SJSA1 (cell line): ENCODE measurements at regions not wholly inside any gene's neighbourhood (a gene's known extent, or its start where the extent isn't known, plus 50 kb on each side); places are given as distances from the start of the nearest gene placed in this dataset.

Experiments
- DNase-seq, 2 experiments: peaks; one replicate each; pipeline ENCODE4 v3.0.0-alpha.2; 2015 to 2020; ENCODE audit warnings: low spot score in 2 of 2, low read depth in 1 of 2
- H3K27ac ChIP-seq: fragments of 250-450 bp; sonication (Bioruptor Pico); 2 replicates; pipeline ENCODE4 v1.5.1; 2020; ENCODE audit warnings: mild to moderate bottlenecking, moderate library complexity
- H3K27me3 ChIP-seq: fragments of 250-450 bp; sonication (Bioruptor Pico); replicated peaks from 2 replicates; pipeline ENCODE4 v1.5.1; 2020; ENCODE audit warnings: mild to moderate bottlenecking, moderate library complexity
- H3K36me3 ChIP-seq: fragments of 250-450 bp; sonication (Bioruptor Pico); 2 replicates; pipeline ENCODE4 v1.5.1; 2020; ENCODE audit warnings: mild to moderate bottlenecking
- H3K4me1 ChIP-seq: fragments of 250-450 bp; sonication (Bioruptor Pico); replicated peaks from 2 replicates; pipeline ENCODE4 v1.6.1; 2021; ENCODE audit warnings: mild to moderate bottlenecking
- H3K4me3 ChIP-seq: fragments of 250-450 bp; sonication (Bioruptor Pico); 2 replicates; pipeline ENCODE4 v1.5.1; 2020; ENCODE audit warnings: mild to moderate bottlenecking
- H3K9me3 ChIP-seq: fragments of 250-450 bp; sonication (Bioruptor Pico); replicated peaks from 2 replicates; pipeline ENCODE4 v1.5.1; 2020; ENCODE audit warnings: mild to moderate bottlenecking

DNA sequence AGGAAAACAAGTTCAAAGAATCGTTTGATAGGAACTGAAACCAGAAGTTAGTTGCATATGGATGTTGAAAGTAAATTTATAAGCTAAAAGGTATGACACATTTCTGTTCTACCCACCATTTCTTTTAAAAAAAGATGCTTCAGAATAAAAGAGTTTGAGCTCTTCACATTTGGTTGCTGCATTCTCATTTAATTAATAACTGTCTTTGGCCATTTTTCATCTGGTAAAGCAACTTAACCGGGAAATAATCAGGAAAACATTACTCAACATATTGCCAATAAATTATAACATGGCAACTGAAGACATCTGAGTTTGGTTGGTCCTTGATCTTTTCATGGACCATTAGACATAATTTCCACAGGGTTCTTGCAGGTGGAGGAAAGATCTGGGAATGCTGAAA, 180.2 kb upstream of the TWIST2 start:
- Histone ChIP-seq H3K4me1 (no peaks in the 10 kb centered on the region), H3K27me3 (no peaks in the 10 kb centered on the region; the same call in 1 of the 2 replicates), H3K36me3 (no peaks in the 10 kb centered on the region), H3K27ac (no peak overlapping the region), H3K4me3 (no peak overlapping the region), H3K9me3 (peaks cover 4% of the 10 kb centered on the region)
- DNase-seq, result no peak

DNA sequence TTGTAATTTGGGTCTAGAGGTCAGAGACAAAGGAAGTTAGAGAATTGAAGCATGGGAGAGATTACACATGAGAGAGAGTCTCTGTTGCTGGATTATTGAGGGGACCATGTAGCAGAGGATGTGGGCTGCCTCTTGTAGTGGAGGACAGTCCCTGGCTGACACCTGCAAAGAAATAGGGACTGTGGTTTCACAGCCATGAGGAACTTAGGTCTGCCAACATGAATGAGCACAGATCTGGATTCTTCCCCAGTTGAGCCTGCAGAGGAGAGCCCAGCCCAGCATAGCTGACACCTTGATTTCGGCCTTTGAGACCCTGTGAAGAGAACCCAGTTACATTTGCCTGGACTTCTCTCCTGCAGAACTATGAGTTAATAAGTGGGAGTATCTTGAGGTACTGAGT, 179.5 kb upstream of the TWIST2 start:
- no peak for DNase-seq
- Histone ChIP-seq H3K27me3 (no peaks in the 10 kb centered on the region), H3K4me1 (no peaks in the 10 kb centered on the region), H3K36me3 (no peaks in the 10 kb centered on the region), H3K27ac (no peak overlapping the region), H3K4me3 (no peak overlapping the region), H3K9me3 (peaks cover 1% of the 10 kb centered on the region)

DNA sequence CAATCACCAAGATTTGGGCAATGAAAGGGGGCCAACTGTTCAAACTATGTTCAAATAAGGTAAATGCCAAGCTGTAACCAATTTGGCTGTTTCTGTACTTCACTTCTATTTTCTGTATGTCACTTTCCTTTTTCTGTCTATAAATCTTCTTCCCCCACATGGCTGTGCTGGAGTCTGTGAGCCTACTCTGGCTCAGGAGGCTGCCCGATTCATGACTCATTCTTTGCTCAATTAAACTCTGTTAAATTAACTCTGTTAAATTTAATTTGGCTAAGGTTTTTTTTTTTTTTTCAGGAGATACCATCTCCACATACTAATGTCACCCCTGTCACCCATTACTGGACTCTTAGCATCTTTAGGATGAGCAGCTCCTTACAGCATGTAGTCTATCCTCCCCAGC, 178.8 kb upstream of the TWIST2 start:
- no peaks in the 10 kb centered on the region for H3K36me3 ChIP-seq
- H3K9me3 ChIP-seq, result no peaks in the 10 kb centered on the region; the same call in 1 of the 2 replicates
- H3K27me3 ChIP-seq, result no peaks in the 10 kb centered on the region
- no peak overlapping the region for H3K27ac ChIP-seq
- no peaks in the 10 kb centered on the region for H3K4me1 ChIP-seq
- no peak for DNase-seq
- no peak overlapping the region for H3K4me3 ChIP-seq

DNA sequence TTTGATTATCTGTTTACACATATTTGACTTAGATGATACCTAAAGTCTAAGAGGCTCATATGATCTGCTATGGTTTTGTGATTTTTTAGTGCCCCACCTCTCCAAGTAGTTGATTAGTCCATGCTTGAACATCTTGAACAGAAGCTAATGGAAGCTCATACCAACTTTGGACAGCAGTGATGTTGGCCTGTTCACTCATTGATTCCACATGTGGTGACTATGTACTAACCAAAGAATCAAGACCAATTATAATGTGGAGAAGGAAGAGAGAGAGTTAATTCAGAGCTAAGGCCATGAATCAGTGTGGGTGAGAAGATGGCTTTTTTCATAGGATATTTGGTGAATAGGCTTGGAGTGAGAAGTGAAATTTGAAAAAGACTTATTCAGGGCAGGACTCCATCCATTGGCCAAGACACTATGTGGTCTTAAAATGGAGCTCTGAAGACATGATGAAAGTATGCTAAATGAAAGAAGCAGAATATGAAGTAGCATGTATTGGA, 178.3 kb upstream of the TWIST2 start:
- Histone ChIP-seq H3K4me3 (no peak overlapping the region), H3K4me1 (no peaks in the 10 kb centered on the region), H3K36me3 (no peaks in the 10 kb centered on the region), H3K27ac (no peak overlapping the region), H3K9me3 (no peaks in the 10 kb centered on the region; the same call in 1 of the 2 replicates), H3K27me3 (no peaks in the 10 kb centered on the region)
- DNase-seq, result no peak

DNA sequence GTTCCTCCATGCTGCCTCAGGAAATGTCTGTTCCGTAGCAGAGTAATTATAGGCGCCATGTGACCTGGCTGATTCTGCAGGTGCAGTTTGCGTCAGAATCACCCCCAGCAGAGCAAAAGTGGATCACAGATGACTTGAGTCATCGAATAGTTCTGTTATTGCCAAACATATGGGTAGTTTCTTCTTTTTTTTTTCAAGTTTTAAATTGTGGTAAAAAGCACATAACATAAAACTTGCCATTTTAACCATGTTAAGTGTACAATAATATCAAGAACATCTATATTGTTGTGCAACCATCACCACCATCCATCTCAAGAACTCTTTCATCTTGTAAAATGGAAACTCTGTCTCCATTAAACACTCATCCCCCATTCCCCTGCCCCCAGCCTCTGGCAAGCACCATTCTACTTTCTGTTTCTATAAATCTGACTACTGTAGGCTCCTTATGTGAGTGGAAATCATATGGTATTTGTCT, 177.7 kb upstream of the TWIST2 start:
- Histone ChIP-seq H3K27ac (no peak overlapping the region), H3K27me3 (no peaks in the 10 kb centered on the region), H3K9me3 (no peaks in the 10 kb centered on the region; the same call in 1 of the 2 replicates), H3K4me1 (no peaks in the 10 kb centered on the region), H3K36me3 (no peaks in the 10 kb centered on the region), H3K4me3 (no peak overlapping the region)
- DNase-seq, result no peak

DNA sequence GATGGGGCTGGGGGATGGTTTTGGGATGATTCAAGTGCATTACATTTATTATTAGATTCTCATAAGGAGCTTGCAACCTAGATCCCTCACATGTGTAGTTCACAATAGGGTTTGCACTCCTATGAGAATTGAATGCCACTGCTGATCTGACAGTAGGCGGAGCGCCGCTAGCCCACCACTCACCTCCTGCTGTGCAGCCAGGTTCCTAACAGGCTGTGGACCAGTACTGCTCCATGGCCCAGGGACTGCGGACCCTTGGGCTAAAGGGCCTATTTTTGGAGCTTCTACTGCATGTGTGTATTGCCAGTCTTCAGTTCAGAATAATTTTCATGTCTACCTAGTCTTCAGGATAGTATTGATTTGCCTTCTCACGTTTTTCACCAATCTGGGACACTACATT, 165.3 kb upstream of the TWIST2 start:
- peaks cover 19% of the 10 kb centered on the region for H3K4me1 ChIP-seq
- H3K4me3 ChIP-seq, result no peak overlapping the region
- H3K27ac ChIP-seq, result no peak overlapping the region
- no peaks in the 10 kb centered on the region; the same call in 1 of the 2 replicates for H3K9me3 ChIP-seq
- no peak for DNase-seq
- no peaks in the 10 kb centered on the region for H3K27me3 ChIP-seq
- H3K36me3 ChIP-seq, result no peaks in the 10 kb centered on the region

DNA sequence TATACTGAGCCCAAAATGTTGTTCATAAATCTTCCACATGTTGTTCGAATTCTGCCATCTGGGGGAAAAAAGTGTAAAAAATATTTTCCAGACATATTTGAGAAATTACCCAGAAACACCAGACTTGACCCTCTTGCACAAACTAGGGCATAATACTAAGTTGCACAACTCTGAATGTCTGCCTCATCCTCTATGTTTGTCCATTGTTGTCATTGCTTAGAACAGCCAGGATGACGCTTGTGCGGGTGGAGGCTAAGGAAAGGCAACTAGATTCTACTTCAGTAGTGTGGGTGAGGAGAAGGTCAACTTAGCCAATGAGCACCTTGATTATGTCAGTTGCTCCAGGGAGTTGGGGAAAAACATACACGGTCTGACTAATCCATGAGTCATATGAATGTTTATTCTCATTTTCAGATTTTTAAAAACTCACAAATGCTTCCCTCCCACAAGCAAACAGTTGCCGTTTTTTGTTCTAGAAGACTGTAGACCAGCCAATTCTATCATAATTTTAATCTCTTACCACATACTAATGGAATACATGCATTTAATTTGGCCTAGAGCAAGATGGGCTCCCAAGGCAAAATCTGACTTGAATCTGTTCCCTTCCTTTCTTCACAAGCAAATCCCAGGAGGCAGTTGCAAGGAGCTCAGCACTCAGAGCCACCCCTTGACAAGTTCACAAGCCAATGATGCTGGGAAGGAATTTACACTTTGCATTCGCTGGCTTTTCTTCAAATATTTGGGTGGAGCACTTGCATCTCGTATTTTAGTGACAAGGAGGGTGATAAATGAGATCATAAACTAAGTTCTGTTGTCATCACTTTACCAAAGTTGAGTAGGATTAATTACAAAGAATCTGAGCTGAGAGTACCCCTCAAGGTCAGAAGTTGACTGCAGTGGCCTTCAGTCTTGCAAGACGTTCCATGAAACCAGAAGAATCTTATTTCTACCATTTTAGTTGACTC, 163.2 kb upstream of the TWIST2 start:
- peak overlapping the region; percentile 88 for H3K27ac ChIP-seq
- no peaks in the 10 kb centered on the region for H3K27me3 ChIP-seq
- no peaks in the 10 kb centered on the region; the same call in 1 of the 2 replicates for H3K9me3 ChIP-seq
- no peak overlapping the region for H3K4me3 ChIP-seq
- H3K4me1 ChIP-seq, result peaks cover 19% of the 10 kb centered on the region
- peak; percentile 86 to 92 for DNase-seq
- H3K36me3 ChIP-seq, result no peaks in the 10 kb centered on the region

DNA sequence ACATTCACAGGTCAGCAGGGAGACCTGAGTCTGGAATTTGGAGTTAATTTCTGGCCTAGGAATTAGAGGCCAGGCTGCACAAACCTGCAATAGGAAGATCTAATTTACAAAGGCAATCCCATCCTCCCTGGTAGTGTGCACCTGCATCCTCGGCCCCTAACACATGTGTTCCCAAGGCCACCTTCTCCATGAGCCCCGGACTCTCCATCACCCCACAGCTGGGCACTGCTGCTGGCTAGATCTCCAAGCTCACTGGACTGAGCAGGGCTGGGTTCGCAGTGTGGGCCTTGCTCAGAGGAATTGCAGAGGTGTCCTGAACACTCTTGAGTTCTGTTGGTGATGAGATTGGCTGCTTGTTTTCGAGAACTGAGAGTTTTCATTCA, 162.6 kb upstream of the TWIST2 start:
- peaks cover 19% of the 10 kb centered on the region for H3K4me1 ChIP-seq
- H3K36me3 ChIP-seq, result no peaks in the 10 kb centered on the region
- DNase-seq, result no peak
- no peaks in the 10 kb centered on the region for H3K27me3 ChIP-seq
- H3K4me3 ChIP-seq, result no peak overlapping the region
- no peaks in the 10 kb centered on the region; the same call in 1 of the 2 replicates for H3K9me3 ChIP-seq
- peak overlapping the region; percentile 88 for H3K27ac ChIP-seq

DNA sequence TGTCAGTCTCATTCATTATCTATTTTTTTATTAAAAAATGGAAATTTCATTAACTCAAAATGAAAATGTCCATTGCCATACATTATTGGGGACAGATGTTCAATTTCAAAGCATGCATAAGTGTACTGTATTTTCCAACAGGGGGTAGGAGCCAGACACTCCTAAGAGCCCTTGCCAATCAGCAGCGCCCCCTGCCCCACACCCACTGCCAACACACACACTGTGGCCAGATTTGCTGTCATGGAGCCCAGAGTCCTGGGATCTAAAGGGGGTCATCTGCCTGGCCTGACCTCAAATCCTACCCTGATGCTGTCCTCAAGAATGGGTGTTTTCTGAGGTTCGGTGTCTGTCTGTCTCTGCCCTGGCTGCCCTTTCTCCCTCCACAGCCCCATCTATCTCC, 162.2 kb upstream of the TWIST2 start:
- DNase-seq, result no peak
- no peak overlapping the region for H3K27ac ChIP-seq
- H3K27me3 ChIP-seq, result no peaks in the 10 kb centered on the region
- H3K9me3 ChIP-seq, result no peaks in the 10 kb centered on the region; the same call in 1 of the 2 replicates
- peaks cover 19% of the 10 kb centered on the region for H3K4me1 ChIP-seq
- H3K4me3 ChIP-seq, result no peak overlapping the region
- no peaks in the 10 kb centered on the region for H3K36me3 ChIP-seq

DNA sequence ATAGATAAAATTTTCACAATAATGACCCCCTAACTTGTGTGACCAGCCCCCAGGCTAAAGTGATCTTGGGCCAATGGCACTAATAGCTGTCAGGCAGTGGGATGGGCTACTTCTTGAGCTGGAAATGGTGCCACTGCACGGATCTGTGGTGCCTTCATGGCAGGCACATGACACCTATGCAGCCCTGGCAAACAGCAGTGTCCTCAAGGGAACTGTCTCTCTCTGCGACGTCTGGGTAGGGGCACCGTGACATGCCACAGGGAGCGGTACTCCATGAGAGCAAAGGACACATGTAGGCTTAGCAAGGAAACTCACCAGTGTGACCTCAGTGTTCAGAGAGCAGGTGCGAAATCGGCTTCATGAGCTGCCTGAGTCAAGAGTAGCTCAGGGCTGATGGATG, 161.7 kb upstream of the TWIST2 start:
- no peak overlapping the region for H3K4me3 ChIP-seq
- peaks cover 19% of the 10 kb centered on the region for H3K4me1 ChIP-seq
- H3K27me3 ChIP-seq, result no peaks in the 10 kb centered on the region
- no peaks in the 10 kb centered on the region; the same call in 1 of the 2 replicates for H3K9me3 ChIP-seq
- H3K27ac ChIP-seq, result no peak overlapping the region
- DNase-seq, result no peak
- H3K36me3 ChIP-seq, result no peaks in the 10 kb centered on the region

DNA sequence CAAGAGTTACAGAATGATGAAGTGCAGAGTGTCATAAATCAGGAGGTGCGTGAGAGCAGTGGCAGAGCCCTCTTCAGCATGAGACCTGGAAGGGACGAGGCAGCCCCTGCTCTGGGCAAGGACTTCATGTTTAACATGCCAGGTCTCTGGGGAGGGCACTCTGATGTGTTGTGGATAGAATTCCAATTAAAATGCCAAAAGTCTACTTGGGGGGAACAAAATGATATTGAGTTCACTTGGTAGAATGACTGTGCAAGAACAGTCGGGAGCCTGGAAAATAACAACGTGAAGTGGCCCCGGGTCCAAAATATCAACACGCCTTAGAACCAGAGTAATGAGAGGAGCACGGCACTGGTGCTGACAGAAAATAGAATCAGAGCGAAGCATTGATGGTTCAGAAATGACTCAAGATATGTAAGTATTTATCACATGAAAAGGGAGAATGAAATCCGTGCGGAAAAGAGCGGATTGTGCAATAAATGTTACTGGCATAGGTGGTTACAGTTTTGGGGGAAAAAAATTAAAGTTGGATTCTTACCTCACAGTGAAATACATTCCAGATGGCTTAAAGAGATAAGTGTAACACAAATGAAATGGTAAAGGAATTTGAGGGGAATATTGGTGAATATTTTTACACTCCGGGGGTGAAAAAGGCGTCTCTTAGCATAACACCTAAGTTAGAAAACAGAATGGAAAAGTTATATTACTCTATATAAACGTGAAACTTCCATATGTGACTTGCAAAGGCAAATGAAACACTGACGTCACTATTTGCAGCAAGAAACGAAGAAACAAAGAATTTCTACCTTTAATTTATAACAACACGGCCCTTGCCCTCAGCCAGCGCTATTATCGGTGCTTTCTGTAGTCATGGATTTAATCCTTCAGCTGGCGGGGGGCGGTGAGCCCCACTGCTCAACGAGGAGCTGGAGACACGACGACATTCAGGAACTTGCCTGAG, 159.4 kb upstream of the TWIST2 start:
- Histone ChIP-seq H3K27ac (no peak overlapping the region), H3K9me3 (no peaks in the 10 kb centered on the region; the same call in 1 of the 2 replicates), H3K4me3 (no peak overlapping the region), H3K27me3 (no peaks in the 10 kb centered on the region), H3K4me1 (peaks cover 19% of the 10 kb centered on the region), H3K36me3 (no peaks in the 10 kb centered on the region)
- DNase-seq, result no peak

DNA sequence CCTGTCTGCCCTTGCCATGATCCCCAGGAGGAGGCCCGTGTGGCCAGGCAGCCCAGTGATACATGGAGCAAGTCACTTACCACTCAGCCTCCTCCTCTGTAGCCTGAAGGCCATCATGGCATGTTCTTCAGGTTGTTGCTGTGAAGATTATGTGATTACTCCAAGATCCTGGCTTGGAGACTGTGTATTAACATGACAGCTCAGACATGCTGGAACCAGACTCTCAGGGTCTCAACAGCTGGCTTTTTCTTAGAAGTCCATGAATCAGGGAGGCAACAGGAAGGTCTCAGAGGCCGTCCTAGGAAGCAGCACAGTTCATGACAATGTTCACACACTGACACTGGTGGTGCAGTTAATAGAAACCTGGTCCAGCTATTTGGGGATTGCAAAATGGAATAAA, 158.6 kb upstream of the TWIST2 start:
- Histone ChIP-seq H3K27ac (no peak overlapping the region), H3K9me3 (no peaks in the 10 kb centered on the region), H3K4me3 (no peak overlapping the region), H3K27me3 (no peaks in the 10 kb centered on the region), H3K4me1 (peaks cover 14% of the 10 kb centered on the region), H3K36me3 (no peaks in the 10 kb centered on the region)
- no peak for DNase-seq

DNA sequence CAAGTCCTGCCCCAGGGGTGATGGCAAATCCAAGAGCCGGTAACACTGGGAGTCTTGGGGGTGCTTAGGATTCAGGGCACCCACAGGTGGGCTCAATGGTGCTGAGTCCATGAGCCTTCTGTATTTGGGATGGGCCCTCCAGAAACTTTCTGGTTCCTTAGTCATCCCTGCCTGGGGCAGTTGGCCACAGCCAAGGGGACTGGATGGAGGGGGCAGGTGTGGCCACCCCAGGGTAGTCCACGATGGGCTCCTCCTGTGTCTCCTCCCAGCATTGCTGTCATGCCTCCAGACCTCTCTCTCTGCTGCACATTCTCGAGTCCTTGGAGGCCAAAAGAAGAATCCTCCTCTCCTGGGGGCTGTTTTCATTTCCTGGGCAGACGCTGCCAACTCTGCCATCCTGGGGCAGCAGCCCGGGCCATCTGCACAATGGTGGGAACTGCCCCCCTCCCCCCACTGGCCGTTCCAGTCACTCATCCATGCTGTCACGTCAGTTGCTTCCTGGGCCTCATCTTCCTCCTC, 158.0 kb upstream of the TWIST2 start:
- Histone ChIP-seq H3K36me3 (no peaks in the 10 kb centered on the region), H3K4me1 (peaks cover 13% of the 10 kb centered on the region), H3K27me3 (no peaks in the 10 kb centered on the region), H3K9me3 (no peaks in the 10 kb centered on the region), H3K27ac (no peak overlapping the region), H3K4me3 (no peak overlapping the region)
- DNase-seq, result no peak
